ENCODE measurements at regions not wholly inside any gene's neighbourhood (a gene's known extent, or its start where the extent isn't known, plus 50 kb on each side); places are given as distances from the start of the nearest gene placed in this dataset.

- DNase-seq, result no peak
- H3K27ac Mint-ChIP-seq, result no peak overlapping the region
- H3K4me1 Mint-ChIP-seq (ENCODE audit: low read depth), result peaks cover 12% of the 10 kb centered on the region
- CTCF ChIA-PET, result no interaction called here
- H3K4me3 Mint-ChIP-seq, result no peak overlapping the region
- H3K36me3 Mint-ChIP-seq (ENCODE audit: low read depth), result no peaks in the 10 kb centered on the region
- intact Hi-C loops (cut with micrococcal nuclease), result no loop called here
- H3K9me3 Mint-ChIP-seq, result no peaks in the 10 kb centered on the region
- no peaks in the 10 kb centered on the region for H3K27me3 Mint-ChIP-seq (ENCODE audit: low read depth)
Observed at GRCh38 chr7:21300692-21301091, 127.2 kb upstream of the SP4 start.

- no peaks in the 10 kb centered on the region for H3K27me3 Mint-ChIP-seq (ENCODE audit: low read depth)
- intact Hi-C loops (cut with micrococcal nuclease), result loop anchor here (1.0 to 2.0 kb wide), 5 partner anchors 33 to 634 kb away; no protein-coding TSS in a partner anchor
- DNase-seq, result no peak
- peaks cover 8% of the 10 kb centered on the region for H3K9me3 Mint-ChIP-seq
- no peak overlapping the region for H3K27ac Mint-ChIP-seq
- CTCF ChIA-PET, result interaction anchor here (1.0 to 1.4 kb wide), 3 partner anchors 9 to 51 kb away, joined by 3 to 4 read pairs (median 3); no protein-coding TSS in a partner anchor
- H3K36me3 Mint-ChIP-seq (ENCODE audit: low read depth), result peaks cover 6% of the 10 kb centered on the region
- H3K4me3 Mint-ChIP-seq, result no peak overlapping the region
- H3K4me1 Mint-ChIP-seq (ENCODE audit: low read depth), result peaks cover 23% of the 10 kb centered on the region
Observed at GRCh38 chr7:21304808-21305375, 123.0 kb upstream of the SP4 start.

- Mint-ChIP-seq H3K27me3 (ENCODE audit: low read depth) (no peaks in the 10 kb centered on the region), H3K9me3 (peaks cover 9% of the 10 kb centered on the region), H3K27ac (no peak overlapping the region), H3K36me3 (ENCODE audit: low read depth) (peaks cover 6% of the 10 kb centered on the region), H3K4me1 (ENCODE audit: low read depth) (peaks cover 23% of the 10 kb centered on the region), H3K4me3 (no peak overlapping the region)
- no peak for DNase-seq
- intact Hi-C loops (cut with micrococcal nuclease), result loop anchor here (1.0 to 2.0 kb wide), 5 partner anchors 33 to 633 kb away; no protein-coding TSS in a partner anchor
- CTCF ChIA-PET, result interaction anchor here (0.6 to 1.4 kb wide), 4 partner anchors 10 to 133 kb away, joined by 3 to 4 read pairs (median 3); no protein-coding TSS in a partner anchor
Observed at GRCh38 chr7:21305455-21306235, 122.2 kb upstream of the SP4 start.

- CTCF ChIA-PET, result no interaction called here
- no peaks in the 10 kb centered on the region for H3K27me3 Mint-ChIP-seq (ENCODE audit: low read depth)
- peaks cover 4% of the 10 kb centered on the region for H3K4me1 Mint-ChIP-seq (ENCODE audit: low read depth)
- peaks cover 6% of the 10 kb centered on the region for H3K36me3 Mint-ChIP-seq (ENCODE audit: low read depth)
- DNase-seq, result no peak
- no peak overlapping the region for H3K4me3 Mint-ChIP-seq
- H3K9me3 Mint-ChIP-seq, result peaks cover 12% of the 10 kb centered on the region
- H3K27ac Mint-ChIP-seq, result no peak overlapping the region
- intact Hi-C loops (cut with micrococcal nuclease), result no loop called here
Observed at GRCh38 chr7:21314954-21315353, 112.9 kb upstream of the SP4 start.

- no peak for DNase-seq
- no peak overlapping the region for H3K4me3 Mint-ChIP-seq
- no peaks in the 10 kb centered on the region for H3K27me3 Mint-ChIP-seq (ENCODE audit: low read depth)
- intact Hi-C loops (cut with micrococcal nuclease), result no loop called here
- H3K36me3 Mint-ChIP-seq (ENCODE audit: low read depth), result no peaks in the 10 kb centered on the region
- H3K27ac Mint-ChIP-seq, result no peak overlapping the region
- peaks cover 4% of the 10 kb centered on the region for H3K4me1 Mint-ChIP-seq (ENCODE audit: low read depth)
- CTCF ChIA-PET, result interaction anchor here (0.6 to 1.7 kb wide), 3 partner anchors 11 to 82 kb away, joined by 3 to 6 read pairs (median 4); no protein-coding TSS in a partner anchor
- no peaks in the 10 kb centered on the region for H3K9me3 Mint-ChIP-seq
Observed at GRCh38 chr7:21317966-21318915, 109.6 kb upstream of the SP4 start.

- H3K9me3 Mint-ChIP-seq, result no peaks in the 10 kb centered on the region
- no peak overlapping the region for H3K4me3 Mint-ChIP-seq
- no peak for DNase-seq
- intact Hi-C loops (cut with micrococcal nuclease), result no loop called here
- CTCF ChIA-PET, result interaction anchor here (0.6 to 1.7 kb wide), 3 partner anchors 10 to 444 kb away, joined by 4 to 6 read pairs (median 5); no protein-coding TSS in a partner anchor
- H3K27me3 Mint-ChIP-seq (ENCODE audit: low read depth), result no peaks in the 10 kb centered on the region
- H3K27ac Mint-ChIP-seq, result no peak overlapping the region
- H3K4me1 Mint-ChIP-seq (ENCODE audit: low read depth), result peaks cover 4% of the 10 kb centered on the region
- no peaks in the 10 kb centered on the region for H3K36me3 Mint-ChIP-seq (ENCODE audit: low read depth)
Observed at GRCh38 chr7:21318916-21319270, 109.0 kb upstream of the SP4 start.

- no peaks in the 10 kb centered on the region for H3K36me3 Mint-ChIP-seq (ENCODE audit: low read depth)
Observed at GRCh38 chr7:21326241-21326640, 101.6 kb upstream of the SP4 start.

GRCh38 chr7:21326921-21327320 lies 101.0 kb upstream of the SP4 start:
- no peaks in the 10 kb centered on the region for H3K27me3 Mint-ChIP-seq (ENCODE audit: low read depth)
- H3K27ac Mint-ChIP-seq, result no peak overlapping the region
- DNase-seq, result no peak
- intact Hi-C loops (cut with micrococcal nuclease), result no loop called here
- H3K9me3 Mint-ChIP-seq, result peaks cover 2% of the 10 kb centered on the region
- H3K36me3 Mint-ChIP-seq (ENCODE audit: low read depth), result no peaks in the 10 kb centered on the region
- H3K4me3 Mint-ChIP-seq, result no peak overlapping the region
- peaks cover 3% of the 10 kb centered on the region for H3K4me1 Mint-ChIP-seq (ENCODE audit: low read depth)
- CTCF ChIA-PET, result no interaction called here

More at GRCh38 chr7:21326241-21326640, 101.6 kb upstream of the SP4 start:
- no peak for DNase-seq
- no peak overlapping the region for H3K4me3 Mint-ChIP-seq
- CTCF ChIA-PET, result no interaction called here
- intact Hi-C loops (cut with micrococcal nuclease), result no loop called here
- H3K27ac Mint-ChIP-seq, result no peak overlapping the region
- H3K27me3 Mint-ChIP-seq (ENCODE audit: low read depth), result no peaks in the 10 kb centered on the region
- H3K4me1 Mint-ChIP-seq (ENCODE audit: low read depth), result peaks cover 3% of the 10 kb centered on the region
- peaks cover 2% of the 10 kb centered on the region for H3K9me3 Mint-ChIP-seq

GRCh38 chr7:21327422-21328409 lies 100.2 kb upstream of the SP4 start:
- intact Hi-C loops (cut with micrococcal nuclease), result no loop called here
- H3K9me3 Mint-ChIP-seq, result peaks cover 2% of the 10 kb centered on the region
- no peaks in the 10 kb centered on the region for H3K36me3 Mint-ChIP-seq (ENCODE audit: low read depth)
- no peak for DNase-seq
- H3K4me3 Mint-ChIP-seq, result no peak overlapping the region
- no peaks in the 10 kb centered on the region for H3K27me3 Mint-ChIP-seq (ENCODE audit: low read depth)
- CTCF ChIA-PET, result no interaction called here
- peaks cover 3% of the 10 kb centered on the region for H3K4me1 Mint-ChIP-seq (ENCODE audit: low read depth)
- no peak overlapping the region for H3K27ac Mint-ChIP-seq

GRCh38 chr7:21330462-21331178 lies 97.3 kb upstream of the SP4 start:
- H3K4me3 Mint-ChIP-seq, result no peak overlapping the region
- H3K36me3 Mint-ChIP-seq (ENCODE audit: low read depth), result no peaks in the 10 kb centered on the region
- H3K27ac Mint-ChIP-seq, result no peak overlapping the region
- no peaks in the 10 kb centered on the region for H3K27me3 Mint-ChIP-seq (ENCODE audit: low read depth)
- CTCF ChIA-PET, result interaction anchor here (1.2 kb wide), 1 partner anchor 8 kb away, joined by 3 read pairs; no protein-coding TSS in a partner anchor
- intact Hi-C loops (cut with micrococcal nuclease), result no loop called here
- DNase-seq, result no peak
- peaks cover 3% of the 10 kb centered on the region for H3K4me1 Mint-ChIP-seq (ENCODE audit: low read depth)
- peaks cover 2% of the 10 kb centered on the region for H3K9me3 Mint-ChIP-seq

- H3K27me3 Mint-ChIP-seq (ENCODE audit: low read depth), result no peaks in the 10 kb centered on the region
- no peak for DNase-seq
- H3K4me3 Mint-ChIP-seq, result no peak overlapping the region
- CTCF ChIA-PET, result interaction anchor here (0.6 kb wide), 1 partner anchor 49 kb away, joined by 5 read pairs; no protein-coding TSS in a partner anchor
- peaks cover 4% of the 10 kb centered on the region for H3K9me3 Mint-ChIP-seq
- H3K27ac Mint-ChIP-seq, result no peak overlapping the region
- peaks cover 1% of the 10 kb centered on the region for H3K36me3 Mint-ChIP-seq (ENCODE audit: low read depth)
- peaks cover 17% of the 10 kb centered on the region for H3K4me1 Mint-ChIP-seq (ENCODE audit: low read depth)
- intact Hi-C loops (cut with micrococcal nuclease), result no loop called here
Observed at GRCh38 chr7:21334906-21335305, 93.0 kb upstream of the SP4 start.

Data from activated naive CD4-positive, alpha-beta T cell treated with anti-CD3 and anti-CD28 coated beads for 36 hours (primary cell).